ENCODE measurements at regions not wholly inside any gene's neighbourhood (a gene's known extent, or its start where the extent isn't known, plus 50 kb on each side); places are given as distances from the start of the nearest gene placed in this dataset.

- no peak for DNase-seq (ENCODE audit: low read depth)
Measured at GRCh38 chr3:117128133-117128532, 418.6 kb downstream of the TUSC7 start.

GRCh38 chr3:117128872-117129271 lies 419.3 kb downstream of the TUSC7 start:
- no peak for DNase-seq (ENCODE audit: low read depth)

- DNase-seq (ENCODE audit: low read depth) = no peak
Measured at GRCh38 chr3:117129516-117129915, 419.9 kb downstream of the TUSC7 start.

GRCh38 chr3:117130222-117130621 lies 420.6 kb downstream of the TUSC7 start:
- DNase-seq (ENCODE audit: low read depth) = no peak

GRCh38 chr3:117131259-117131658 lies 421.7 kb downstream of the TUSC7 start:
- DNase-seq (ENCODE audit: low read depth) = no peak

- no peak for DNase-seq (ENCODE audit: low read depth)
Measured at GRCh38 chr3:117133066-117133465, 423.5 kb downstream of the TUSC7 start.

- DNase-seq (ENCODE audit: low read depth) = no peak
Measured at GRCh38 chr3:117135207-117135606, 425.6 kb downstream of the TUSC7 start.

GRCh38 chr3:117136003-117136402 lies 426.4 kb downstream of the TUSC7 start:
- DNase-seq (ENCODE audit: low read depth) = no peak

GRCh38 chr3:117137065-117137464 lies 427.5 kb downstream of the TUSC7 start:
- no peak for DNase-seq (ENCODE audit: low read depth)

GRCh38 chr3:117139681-117140080 lies 430.1 kb downstream of the TUSC7 start:
- DNase-seq (ENCODE audit: low read depth) = no peak

- no peak for DNase-seq (ENCODE audit: low read depth)
Measured at GRCh38 chr3:117141812-117142211, 432.2 kb downstream of the TUSC7 start.

GRCh38 chr3:117144853-117145252 lies 435.3 kb downstream of the TUSC7 start:
- no peak for DNase-seq (ENCODE audit: low read depth)

- no peak for DNase-seq (ENCODE audit: low read depth)
Measured at GRCh38 chr3:117145677-117146076, 436.1 kb downstream of the TUSC7 start.

- no peak for DNase-seq (ENCODE audit: low read depth)
Measured at GRCh38 chr3:117146571-117146970, 437.0 kb downstream of the TUSC7 start.

- no peak for DNase-seq (ENCODE audit: low read depth)
Measured at GRCh38 chr3:117149584-117149983, 440.0 kb downstream of the TUSC7 start.

GRCh38 chr3:117150628-117151027 lies 441.0 kb downstream of the TUSC7 start:
- no peak for DNase-seq (ENCODE audit: low read depth)

GRCh38 chr3:117160176-117160575 lies 450.6 kb downstream of the TUSC7 start:
- DNase-seq (ENCODE audit: low read depth) = no peak

- DNase-seq (ENCODE audit: low read depth) = no peak
Measured at GRCh38 chr3:117161816-117162215, 452.2 kb downstream of the TUSC7 start.

GRCh38 chr3:117165176-117165575 lies 455.6 kb downstream of the TUSC7 start:
- no peak for DNase-seq (ENCODE audit: low read depth)

- DNase-seq (ENCODE audit: low read depth) = no peak
Measured at GRCh38 chr3:117165601-117166051, 456.0 kb downstream of the TUSC7 start.

- no peak for DNase-seq (ENCODE audit: low read depth)
Measured at GRCh38 chr3:117168896-117169295, 459.3 kb downstream of the TUSC7 start.

GRCh38 chr3:117170094-117170493 lies 460.5 kb downstream of the TUSC7 start:
- no peak for DNase-seq (ENCODE audit: low read depth)

GRCh38 chr3:117171124-117171523 lies 461.5 kb downstream of the TUSC7 start:
- DNase-seq (ENCODE audit: low read depth) = no peak

GRCh38 chr3:117172426-117172825 lies 462.8 kb downstream of the TUSC7 start:
- DNase-seq (ENCODE audit: low read depth) = no peak

GRCh38 chr3:117181222-117181621 lies 471.6 kb downstream of the TUSC7 start:
- no peak for DNase-seq (ENCODE audit: low read depth)
